HEK293T (cell line): ENCODE measurements at regions not wholly inside any gene's neighbourhood (a gene's known extent, or its start where the extent isn't known, plus 50 kb on each side); places are given as distances from the start of the nearest gene placed in this dataset.
A peak's percentile ranks its signal among the peaks of the same experiment; 100 is the strongest.

Experiments used
- CTCF ChIA-PET: fragments of 350-600 bp; formaldehyde crosslinking; extraction: SDS; loops from one replicate; lab custom pipeline; 2021; ENCODE audit warnings: antibody characterized with exemption, inconsistent platforms; lab: Yijun Ruan, JAX
- POLR2A ChIA-PET: fragments of 350-600 bp; formaldehyde crosslinking; extraction: SDS; loops from one replicate; lab custom pipeline; 2020; ENCODE audit warnings: antibody characterized with exemption, inconsistent platforms; lab: Yijun Ruan, JAX
- DNase-seq: peaks from one replicate; pipeline ENCODE4 v3.0.0; 2012; ENCODE audit warnings: mixed read lengths; ENCODE audit errors: extremely low spot score
- ARNT ChIP-seq: fragments of 450-650 bp; IDR thresholded peaks from 2 replicates; pipeline ENCODE4 v1.6.1; 2017; ENCODE audit warnings: mild to moderate bottlenecking
- BHLHE40 ChIP-seq: fragments of 450-650 bp; IDR thresholded peaks from 2 replicates; pipeline ENCODE4 v1.6.1; 2016; ENCODE audit warnings: mild to moderate bottlenecking, moderate library complexity, borderline replicate concordance
- CTBP1 ChIP-seq: fragments of 450-650 bp; IDR thresholded peaks from 2 replicates; pipeline ENCODE4 v1.6.1; 2016; ENCODE audit warnings: borderline replicate concordance
- ELF4 ChIP-seq: fragments of 450-650 bp; IDR thresholded peaks from 2 replicates; pipeline ENCODE4 v1.6.1; 2017; ENCODE audit warnings: antibody characterized with exemption
- FOXA1 ChIP-seq: fragments of 450-650 bp; IDR thresholded peaks from 2 replicates; pipeline ENCODE4 v1.6.1; 2016; ENCODE audit warnings: mild to moderate bottlenecking
- FOXK2 ChIP-seq: fragments of 450-650 bp; IDR thresholded peaks from 2 replicates; pipeline ENCODE4 v1.6.1; 2016; ENCODE audit warnings: mild to moderate bottlenecking
- FOXM1 ChIP-seq: fragments of 450-650 bp; IDR thresholded peaks from 2 replicates; pipeline ENCODE4 v1.6.1; 2017; ENCODE audit warnings: mild to moderate bottlenecking, borderline replicate concordance
- HDGF ChIP-seq: fragments of 450-650 bp; IDR thresholded peaks from 2 replicates; pipeline ENCODE4 v1.6.1; 2017; ENCODE audit warnings: antibody characterized with exemption, borderline replicate concordance
- L3MBTL2 ChIP-seq: fragments of 450-650 bp; conservative IDR thresholded peaks from 2 replicates; pipeline ENCODE4 v1.6.1; 2016; ENCODE audit warnings: mild to moderate bottlenecking
- LEF1 ChIP-seq: fragments of 450-650 bp; IDR thresholded peaks from 2 replicates; pipeline ENCODE4 v1.6.1; 2017; ENCODE audit warnings: mild to moderate bottlenecking, borderline replicate concordance
- NFRKB ChIP-seq: fragments of 450-650 bp; IDR thresholded peaks from 2 replicates; pipeline ENCODE4 v1.6.1; 2016; ENCODE audit warnings: mild to moderate bottlenecking, moderate library complexity
- SP1 ChIP-seq: fragments of 450-650 bp; IDR thresholded peaks from 2 replicates; pipeline ENCODE4 v1.6.1; 2017
- SUZ12 ChIP-seq: fragments of 450-650 bp; IDR thresholded peaks from 2 replicates; pipeline ENCODE4 v1.6.1; 2016; ENCODE audit warnings: mild to moderate bottlenecking
- TARDBP ChIP-seq: fragments of 450-650 bp; IDR thresholded peaks from 2 replicates; pipeline ENCODE4 v1.6.1; 2016
- ZNF384 ChIP-seq: fragments of 450-650 bp; IDR thresholded peaks from 2 replicates; pipeline ENCODE4 v1.6.1; 2016
- TF ChIP-seq, protein P1 (sequence below): fragments of 450-650 bp; IDR thresholded peaks from 2 replicates; pipeline ENCODE4 v1.6.1; 2016

DNA sequence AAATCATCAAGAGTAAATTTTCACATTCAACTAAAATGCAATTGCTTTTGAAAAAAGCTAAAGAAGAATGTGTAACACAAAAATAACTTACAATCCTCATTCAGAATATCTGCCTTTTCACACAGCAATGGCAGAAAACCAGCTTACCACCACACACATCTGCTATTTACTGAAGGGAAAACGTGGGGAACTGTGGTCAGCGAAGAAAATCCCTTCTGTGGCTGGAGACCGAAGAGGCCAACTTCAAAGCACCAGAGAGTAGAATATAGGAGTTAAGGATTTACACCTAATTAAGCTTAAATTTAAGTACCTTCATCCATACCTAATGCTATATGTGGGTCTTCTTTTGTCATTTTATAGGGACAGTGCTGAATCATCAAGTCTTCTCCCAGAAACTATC lies 339.6 kb downstream of the DEPDC1B start:
- DNase-seq: no peak
- POLR2A ChIA-PET: no interaction called here
- no peak for TF ChIP-seq CTBP1
- TF ChIP-seq SP1: no peak
- no peak for TF ChIP-seq BHLHE40
- TF ChIP-seq, protein P1, sequence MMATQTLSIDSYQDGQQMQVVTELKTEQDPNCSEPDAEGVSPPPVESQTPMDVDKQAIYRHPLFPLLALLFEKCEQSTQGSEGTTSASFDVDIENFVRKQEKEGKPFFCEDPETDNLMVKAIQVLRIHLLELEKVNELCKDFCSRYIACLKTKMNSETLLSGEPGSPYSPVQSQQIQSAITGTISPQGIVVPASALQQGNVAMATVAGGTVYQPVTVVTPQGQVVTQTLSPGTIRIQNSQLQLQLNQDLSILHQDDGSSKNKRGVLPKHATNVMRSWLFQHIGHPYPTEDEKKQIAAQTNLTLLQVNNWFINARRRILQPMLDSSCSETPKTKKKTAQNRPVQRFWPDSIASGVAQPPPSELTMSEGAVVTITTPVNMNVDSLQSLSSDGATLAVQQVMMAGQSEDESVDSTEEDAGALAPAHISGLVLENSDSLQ: no peak
- TF ChIP-seq FOXM1: no peak
- no peak for TF ChIP-seq SUZ12
- no peak for TF ChIP-seq FOXA1
- TF ChIP-seq TARDBP: no peak
- no peak for TF ChIP-seq ELF4
- no peak for TF ChIP-seq HDGF
- CTCF ChIA-PET: no interaction called here

DNA sequence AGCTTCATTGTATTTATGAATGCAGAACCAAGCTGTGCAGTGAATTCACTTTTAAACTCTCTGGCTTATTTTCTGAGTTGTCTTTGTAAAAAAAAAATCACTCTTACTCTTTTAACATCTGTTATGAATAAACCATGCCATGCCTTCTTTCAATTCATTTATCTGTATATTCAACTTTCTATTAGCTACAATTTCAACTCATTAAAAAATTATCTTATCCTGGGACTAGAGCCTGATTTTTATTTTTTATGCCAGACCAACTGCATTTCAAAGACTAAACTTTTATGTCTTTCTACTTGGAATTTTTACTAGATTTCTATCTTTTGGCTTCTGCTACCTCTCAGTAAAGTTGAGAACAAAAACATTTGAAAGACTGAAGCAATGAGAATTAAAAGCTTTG lies 342.7 kb downstream of the DEPDC1B start:
- TF ChIP-seq L3MBTL2 (no peak), ZNF384 (no peak), FOXK2 (no peak)
- ChIA-PET POLR2A (no interaction called here), CTCF (interaction anchor here (0.6 kb wide), 1 partner anchor 226 kb away, joined by 3 read pairs; no protein-coding TSS in a partner anchor)
- DNase-seq: no peak

DNA sequence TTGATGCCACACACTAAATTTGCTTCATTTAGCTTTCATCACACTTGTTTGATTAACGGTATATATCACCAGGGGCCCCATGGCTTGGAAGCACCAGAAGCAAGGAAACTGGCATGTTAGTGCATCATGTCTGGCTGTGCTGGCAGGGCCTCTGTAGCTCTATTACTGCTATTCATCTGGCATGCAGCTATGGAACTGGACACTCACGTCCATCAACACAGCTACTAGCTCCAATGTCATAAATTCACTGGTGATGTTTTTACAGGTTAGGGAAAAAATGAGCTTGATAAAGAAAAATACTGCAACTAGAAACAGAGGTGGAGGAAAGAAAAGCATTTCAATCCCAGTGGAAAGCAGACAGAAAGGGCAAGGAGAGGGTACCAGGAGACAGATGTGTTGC lies 343.2 kb downstream of the DEPDC1B start:
- TF ChIP-seq, protein P1: peak; percentile 57
- TF ChIP-seq ELF4: no peak
- no peak for TF ChIP-seq CTBP1
- TF ChIP-seq SP1: no peak
- TF ChIP-seq NFRKB: no peak
- TF ChIP-seq BHLHE40: no peak
- DNase-seq: no peak
- CTCF ChIA-PET: interaction anchor here (0.6 kb wide), 1 partner anchor 226 kb away, joined by 3 read pairs; no protein-coding TSS in a partner anchor
- POLR2A ChIA-PET: no interaction called here

DNA sequence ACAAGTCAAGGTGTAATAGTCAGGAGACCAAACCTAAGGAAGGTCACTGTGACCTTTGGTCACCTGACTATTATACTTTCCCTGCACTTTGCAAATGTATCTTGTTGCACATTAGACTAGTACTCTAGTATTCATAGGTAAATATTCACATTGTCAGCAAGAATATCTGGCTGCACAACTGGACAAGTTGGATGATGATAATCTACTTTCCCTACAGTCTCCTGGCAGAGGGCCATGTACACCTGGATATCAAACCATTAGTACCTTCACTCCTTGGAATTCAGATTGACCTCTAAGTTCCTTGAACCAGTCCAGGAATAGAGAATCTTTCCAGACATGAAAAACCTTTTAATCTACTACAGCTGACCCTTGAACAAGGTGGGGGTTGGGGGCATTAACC lies 344.8 kb downstream of the DEPDC1B start:
- CTCF ChIA-PET: no interaction called here
- POLR2A ChIA-PET: no interaction called here
- DNase-seq: no peak
- TF ChIP-seq NFRKB: no peak
- TF ChIP-seq CTBP1: no peak
- TF ChIP-seq, protein P1: no peak
- no peak for TF ChIP-seq ELF4
- TF ChIP-seq FOXA1: no peak
- TF ChIP-seq FOXM1: no peak
- no peak for TF ChIP-seq L3MBTL2
- no peak for TF ChIP-seq LEF1
- no peak for TF ChIP-seq ZNF384
- TF ChIP-seq BHLHE40: no peak
- TF ChIP-seq SP1: no peak

DNA sequence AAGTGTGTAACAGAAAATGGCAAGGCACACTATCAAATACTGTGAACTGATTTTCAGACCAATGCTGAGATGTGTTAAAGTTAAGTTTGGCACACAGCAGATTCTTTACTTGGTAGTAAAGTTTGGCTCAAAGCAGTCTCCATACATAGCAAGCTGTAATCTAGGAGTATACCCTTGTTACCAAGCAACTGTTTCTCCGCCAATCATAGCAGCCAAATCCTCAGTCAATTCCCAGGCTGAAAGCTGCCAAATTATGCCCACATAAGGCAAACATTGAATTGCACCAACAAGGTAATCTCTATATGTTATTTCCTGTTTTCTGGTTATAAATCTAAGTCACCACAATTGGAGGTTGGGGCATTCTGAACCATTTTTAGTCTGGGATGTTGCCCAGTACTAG lies 345.7 kb downstream of the DEPDC1B start:
- no peak for TF ChIP-seq L3MBTL2
- no peak for TF ChIP-seq FOXK2
- ChIA-PET POLR2A (no interaction called here), CTCF (no interaction called here)
- DNase-seq: no peak

DNA sequence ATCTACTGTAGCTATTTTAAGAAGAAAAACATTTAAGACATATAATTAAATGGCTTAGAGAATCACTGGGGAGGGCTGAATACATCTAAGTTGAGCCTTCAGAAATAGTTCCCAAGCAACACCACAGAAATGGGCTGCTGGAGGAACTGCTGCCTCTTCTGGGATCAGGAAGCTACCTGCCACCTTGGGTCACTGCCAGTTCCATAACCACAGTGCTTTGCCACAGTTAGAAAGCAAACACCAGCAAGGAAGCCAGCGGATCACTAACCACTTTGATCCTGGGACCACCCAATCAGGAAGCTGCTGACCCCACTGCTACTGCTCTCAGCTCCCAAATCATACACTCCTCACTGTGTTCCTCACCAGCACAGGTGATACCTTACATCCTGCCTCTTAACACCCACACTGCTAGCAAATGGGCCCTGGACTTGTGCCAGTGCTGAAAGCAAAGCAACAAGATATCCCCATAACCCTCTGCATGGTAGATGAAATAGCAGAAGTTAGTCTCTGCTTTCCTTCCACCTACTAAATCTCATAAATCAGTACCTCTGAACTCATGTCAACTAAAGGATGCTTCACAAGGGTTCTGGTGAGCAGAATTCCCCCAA lies 346.9 kb downstream of the DEPDC1B start:
- POLR2A ChIA-PET: no interaction called here

More for the DNA sequence above, 346.9 kb downstream of the DEPDC1B start:
- DNase-seq: no peak
- CTCF ChIA-PET: no interaction called here
- TF ChIP-seq BHLHE40: no peak
- no peak for TF ChIP-seq SUZ12
- no peak for TF ChIP-seq TARDBP
- TF ChIP-seq HDGF: no peak
- TF ChIP-seq, protein P1: no peak
- no peak for TF ChIP-seq ARNT
- TF ChIP-seq ZNF384: no peak
- no peak for TF ChIP-seq L3MBTL2
- TF ChIP-seq CTBP1: no peak
- TF ChIP-seq FOXA1: no peak
- TF ChIP-seq ELF4: no peak
- TF ChIP-seq FOXM1: no peak
- TF ChIP-seq FOXK2: no peak
- TF ChIP-seq NFRKB: no peak
- no peak for TF ChIP-seq LEF1
- no peak for TF ChIP-seq SP1
